Epithelial cell of esophagus (primary cell): ENCODE measurements at regions not wholly inside any gene's neighbourhood (a gene's known extent, or its start where the extent isn't known, plus 50 kb on each side); places are given as distances from the start of the nearest gene placed in this dataset.

Experiments used
- DNase-seq: peaks from one replicate; pipeline ENCODE4 v3.0.0; 2010; ENCODE audit warnings: low read depth
- H3K4me3 ChIP-seq: 2 replicates; pipeline ENCODE4 v1.5.1; 2011; ENCODE audit warnings: mild to moderate bottlenecking, low read length, control low read depth
- TF ChIP-seq, protein P1 (sequence below): IDR thresholded peaks from 2 replicates; pipeline ENCODE4 v1.5.1; 2011; ENCODE audit warnings: low read depth, mild to moderate bottlenecking, low read length, control low read depth, inconsistent platforms; ENCODE audit not compliant: insufficient read depth; ENCODE audit errors: missing control alignments

DNA sequence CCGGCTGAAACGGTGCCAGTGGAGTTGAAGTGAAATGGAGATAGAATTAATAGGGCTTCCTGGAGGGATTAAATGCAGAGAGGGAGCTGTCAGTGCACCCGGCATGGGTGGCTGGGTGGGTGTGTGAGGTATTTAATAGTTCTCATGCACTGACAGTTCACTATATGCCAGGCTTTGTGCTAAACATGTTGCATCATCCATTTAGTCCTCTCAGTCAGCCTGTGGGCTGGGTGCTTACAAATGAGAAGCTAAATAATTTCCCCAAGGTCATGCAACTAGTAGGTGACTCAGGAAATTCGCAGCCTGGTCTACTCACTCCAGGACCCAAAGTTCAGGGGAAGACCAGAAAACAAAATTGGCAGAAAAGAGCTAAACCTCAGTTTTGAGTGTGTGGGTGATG lies 63.5 kb upstream of the SPATA13 start:
- H3K4me3 ChIP-seq: no peak overlapping the region
- DNase-seq: peak; percentile 57
- TF ChIP-seq, protein P1, sequence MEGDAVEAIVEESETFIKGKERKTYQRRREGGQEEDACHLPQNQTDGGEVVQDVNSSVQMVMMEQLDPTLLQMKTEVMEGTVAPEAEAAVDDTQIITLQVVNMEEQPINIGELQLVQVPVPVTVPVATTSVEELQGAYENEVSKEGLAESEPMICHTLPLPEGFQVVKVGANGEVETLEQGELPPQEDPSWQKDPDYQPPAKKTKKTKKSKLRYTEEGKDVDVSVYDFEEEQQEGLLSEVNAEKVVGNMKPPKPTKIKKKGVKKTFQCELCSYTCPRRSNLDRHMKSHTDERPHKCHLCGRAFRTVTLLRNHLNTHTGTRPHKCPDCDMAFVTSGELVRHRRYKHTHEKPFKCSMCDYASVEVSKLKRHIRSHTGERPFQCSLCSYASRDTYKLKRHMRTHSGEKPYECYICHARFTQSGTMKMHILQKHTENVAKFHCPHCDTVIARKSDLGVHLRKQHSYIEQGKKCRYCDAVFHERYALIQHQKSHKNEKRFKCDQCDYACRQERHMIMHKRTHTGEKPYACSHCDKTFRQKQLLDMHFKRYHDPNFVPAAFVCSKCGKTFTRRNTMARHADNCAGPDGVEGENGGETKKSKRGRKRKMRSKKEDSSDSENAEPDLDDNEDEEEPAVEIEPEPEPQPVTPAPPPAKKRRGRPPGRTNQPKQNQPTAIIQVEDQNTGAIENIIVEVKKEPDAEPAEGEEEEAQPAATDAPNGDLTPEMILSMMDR: no peak

DNA sequence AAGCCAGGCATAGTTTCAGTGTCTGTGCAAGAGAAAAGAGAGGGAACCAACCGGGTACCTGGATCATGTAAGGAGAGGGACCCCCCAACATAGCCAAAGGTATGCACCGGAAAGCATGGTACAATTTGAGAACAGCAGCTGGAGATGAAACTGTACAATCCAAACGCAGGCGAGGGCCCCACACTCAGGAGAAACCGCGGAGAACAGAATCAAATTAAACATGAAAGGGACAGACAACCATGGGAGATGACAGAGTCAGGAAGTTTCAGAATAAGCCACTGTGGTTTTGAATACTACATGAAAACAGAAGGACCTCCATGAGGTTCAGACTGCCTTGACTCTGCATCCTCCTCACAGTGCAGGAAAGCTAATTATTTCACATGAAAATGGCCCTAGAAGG lies 62.9 kb upstream of the SPATA13 start:
- no peak for DNase-seq
- TF ChIP-seq, protein P1: no peak
- H3K4me3 ChIP-seq: no peak overlapping the region

DNA sequence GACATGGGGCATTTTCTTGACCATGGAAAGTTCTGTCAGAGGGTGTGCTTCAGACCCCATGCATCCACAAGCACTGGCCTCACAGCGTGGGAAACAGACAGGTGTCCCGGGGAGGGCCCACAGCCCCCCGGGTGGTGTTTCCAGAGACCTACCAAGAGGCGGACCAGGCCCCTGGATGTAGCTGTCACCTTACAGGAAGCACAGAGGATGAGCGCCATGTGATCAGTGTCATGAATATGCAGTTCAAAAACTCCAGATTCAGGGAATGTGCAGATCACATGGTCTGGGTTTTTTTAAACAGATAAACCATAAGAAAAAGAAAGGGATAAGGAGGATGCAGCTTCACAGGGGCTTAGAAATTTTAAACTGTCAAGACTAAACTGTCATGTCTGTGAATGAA lies 61.0 kb upstream of the SPATA13 start:
- no peak for DNase-seq
- TF ChIP-seq, protein P1: no peak
- H3K4me3 ChIP-seq: no peak overlapping the region

DNA sequence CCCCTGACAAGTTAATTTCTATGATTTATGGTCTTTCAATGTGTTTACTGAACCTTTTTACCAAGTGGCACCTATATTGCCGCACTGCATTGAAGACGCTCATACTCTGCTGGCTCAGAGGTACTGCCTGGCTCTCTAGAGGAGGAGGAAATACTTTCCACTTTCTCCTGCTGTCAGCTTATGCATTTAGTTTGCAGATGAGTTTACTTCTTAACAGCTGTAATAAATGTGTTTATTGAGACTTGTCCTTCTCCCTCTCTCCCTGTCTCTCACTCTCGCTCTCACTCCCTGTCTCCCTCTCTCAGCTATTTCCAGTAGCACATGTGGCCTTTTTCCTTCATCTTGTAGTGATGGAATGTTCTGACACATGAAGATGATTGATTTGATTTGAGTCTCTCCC lies 60.3 kb upstream of the SPATA13 start:
- no peak for DNase-seq
- TF ChIP-seq, protein P1: no peak
- H3K4me3 ChIP-seq: no peak overlapping the region

DNA sequence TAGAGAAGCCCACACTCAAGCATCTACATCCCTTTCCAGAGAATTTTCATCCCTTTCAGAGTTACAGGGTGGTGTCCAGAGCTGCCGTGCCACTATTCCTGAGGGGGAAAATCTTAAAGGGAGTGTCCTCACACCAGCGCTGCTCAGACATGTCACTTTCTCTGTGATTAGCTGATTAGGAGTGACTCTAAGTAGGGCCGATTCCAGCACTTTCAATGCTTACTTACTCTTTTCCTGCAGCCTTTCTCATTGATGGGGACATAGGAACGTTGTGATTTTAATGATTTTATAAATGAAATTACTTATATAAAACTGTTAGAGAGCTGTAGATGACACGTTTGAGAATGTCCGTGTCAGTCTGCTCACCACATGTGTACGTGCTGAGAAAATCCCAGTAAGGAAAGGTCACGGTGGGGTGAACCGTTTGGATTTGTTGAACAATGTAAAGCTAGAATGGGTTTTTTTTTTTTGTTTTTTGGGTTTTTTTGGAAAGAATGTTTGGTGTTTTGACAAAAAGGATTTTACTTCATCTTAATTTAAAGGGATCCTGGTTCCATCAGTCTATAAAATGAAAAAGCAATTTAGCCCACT lies 56.6 kb upstream of the SPATA13 start:
- no peak for DNase-seq
- H3K4me3 ChIP-seq: no peak overlapping the region
- TF ChIP-seq, protein P1: no peak

DNA sequence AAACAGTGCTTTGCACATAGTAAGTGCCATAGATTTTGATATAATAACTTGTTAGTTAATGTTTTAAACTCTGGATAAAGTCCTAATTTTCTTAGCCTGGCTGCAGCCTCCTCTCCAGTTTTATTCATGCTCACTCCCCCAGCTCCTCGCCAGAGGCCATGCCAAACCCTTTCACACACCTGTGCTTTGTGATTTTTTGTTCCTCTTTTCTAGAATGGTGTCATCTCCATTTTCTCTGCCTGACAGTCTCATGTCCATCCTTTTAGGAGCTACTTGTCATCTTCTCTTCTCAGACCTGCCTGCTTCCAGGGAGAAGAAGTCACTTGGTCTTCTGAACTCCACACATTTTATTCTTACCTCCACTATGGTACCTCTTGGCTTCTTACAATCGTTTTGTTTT lies 55.8 kb upstream of the SPATA13 start:
- DNase-seq: no peak
- TF ChIP-seq, protein P1: no peak
- H3K4me3 ChIP-seq: no peak overlapping the region

DNA sequence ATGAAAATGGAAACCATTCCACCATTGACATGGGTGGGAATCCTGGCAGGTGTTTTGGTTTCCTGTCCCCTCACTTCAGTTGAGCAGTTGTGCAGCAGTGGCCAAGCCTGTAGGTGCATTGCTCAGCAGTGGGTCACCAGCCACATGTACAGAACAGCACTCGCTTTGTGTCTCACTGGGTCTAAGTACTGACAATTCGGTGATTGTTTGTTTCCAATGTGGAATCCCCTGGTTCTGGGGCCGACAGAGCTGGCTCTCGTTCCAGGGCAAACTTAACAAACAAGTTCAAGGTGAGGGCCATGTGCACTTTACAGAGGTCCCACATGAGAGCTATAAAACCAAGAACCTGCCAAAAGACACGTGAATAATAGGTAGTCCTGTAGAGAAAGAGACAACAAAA lies 54.1 kb upstream of the SPATA13 start:
- DNase-seq: no peak
- no peak overlapping the region for H3K4me3 ChIP-seq
- TF ChIP-seq, protein P1: no peak
